ENCODE measurements at regions not wholly inside any gene's neighbourhood (a gene's known extent, or its start where the extent isn't known, plus 50 kb on each side); places are given as distances from the start of the nearest gene placed in this dataset.
"Not testable (repeated sequence)": the region's sequence is repeated elsewhere in the genome, so short reads cannot be mapped to it uniquely, and the experiment has no call there.

DNA sequence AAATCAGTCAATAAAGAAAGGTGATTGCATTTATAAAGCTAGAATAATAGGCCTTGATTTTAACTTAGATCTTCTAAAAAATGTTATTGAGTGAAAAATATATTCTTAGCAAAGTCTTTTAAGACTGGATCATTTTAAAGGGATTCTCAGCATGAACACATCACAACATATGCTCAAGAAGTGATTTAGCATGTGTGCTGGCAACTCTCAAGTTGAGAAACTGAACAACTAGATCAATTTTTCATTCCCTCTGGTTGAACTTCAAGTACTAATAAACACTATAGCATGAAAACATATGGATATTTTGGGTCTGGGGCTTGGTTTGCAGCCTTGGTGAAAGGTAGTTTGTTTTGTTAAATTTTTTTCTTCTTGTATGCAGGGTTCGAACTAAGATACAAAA, 107.8 kb upstream of the PNPT1 start:
- POLR2A ChIA-PET: no interaction called here
- Histone ChIP-seq H3K9ac (ENCODE audit: control insufficient read depth, insufficient read depth, low read length) (no peak overlapping the region), H3K4me2 (ENCODE audit: control insufficient read depth, insufficient read depth) (no peak overlapping the region), H3K79me2 (ENCODE audit: control insufficient read depth, insufficient read depth, low read length) (no peaks in the 10 kb centered on the region), H2AFZ (ENCODE audit: control insufficient read depth, low read depth, low read length) (no peak overlapping the region), H3K4me3 (no peak overlapping the region), H3K27me3 (replicated peaks in 1 of 2; ENCODE audit: control insufficient read depth in 2 of 2, insufficient read depth in 2 of 2, low read length in 1 of 2) (0 out of 4 replicates have a peak, but pooled peaks cover 0 to 4% of the 10 kb centered on the region in 2 experiments), H3K27ac (ENCODE audit: control insufficient read depth, insufficient read depth) (no peak overlapping the region), H4K20me1 (ENCODE audit: control insufficient read depth, insufficient read depth) (no peaks in the 10 kb centered on the region), H3K9me3 (replicated peaks; ENCODE audit: control insufficient read depth, insufficient read depth, low read length) (no peaks in the 10 kb centered on the region), H3K36me3 (ENCODE audit: control insufficient read depth in 2 of 2, insufficient read depth in 2 of 2, low read length in 1 of 2) (no peaks in the 10 kb centered on the region), H3K4me1 (ENCODE audit: control insufficient read depth, insufficient read depth, low read length) (no peaks in the 10 kb centered on the region)
- BruUV-seq (replicated peaks): no TSS peak
- no peak for DNase-seq (ENCODE audit: low read depth, low spot score)
- SMC1A ChIA-PET (ENCODE audit: uncharacterized antibody, unreplicated experiment): interaction anchor here (0.6 kb wide), 1 partner anchor 74 kb away, joined by 3 read pairs; no protein-coding TSS in a partner anchor
- CTCF ChIA-PET: no interaction called here
- intact Hi-C loops (cut with micrococcal nuclease; ENCODE audit: unreplicated experiment) (no loop called here), in situ Hi-C loops (cut with MboI) (no loop called here)
- ATAC-seq: no peak
- no peak for FAIRE-seq
- no peak for TF ChIP-seq ZNF207 (IDR thresholded peaks at IDR 0.05; ENCODE audit: borderline replicate concordance)
- TF ChIP-seq RBBP5 (conservative IDR thresholded peaks at IDR 0.05): no peak
- TF ChIP-seq BCL11A (IDR thresholded peaks at IDR 0.05; ENCODE audit: low read depth, low read length): no peak
- TF ChIP-seq, protein P1, sequence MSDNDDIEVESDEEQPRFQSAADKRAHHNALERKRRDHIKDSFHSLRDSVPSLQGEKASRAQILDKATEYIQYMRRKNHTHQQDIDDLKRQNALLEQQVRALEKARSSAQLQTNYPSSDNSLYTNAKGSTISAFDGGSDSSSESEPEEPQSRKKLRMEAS (IDR thresholded peaks at IDR 0.05; ENCODE audit: low read depth, low read length): no peak
- no peak for TF ChIP-seq YY1 (IDR thresholded peaks at IDR 0.05; ENCODE audit: low read depth, low read length)
- TF ChIP-seq HDAC2 (IDR thresholded peaks at IDR 0.05): no peak
- no peak for TF ChIP-seq MYB (IDR thresholded peaks at IDR 0.05; ENCODE audit: borderline replicate concordance, low read depth, low read length)
- no peak for TF ChIP-seq PAX8 (IDR thresholded peaks at IDR 0.05)
- TF ChIP-seq TBL1XR1 (IDR thresholded peaks at IDR 0.05; ENCODE audit: low read depth, low read length): no peak
- TF ChIP-seq ZZZ3 (IDR thresholded peaks at IDR 0.05; ENCODE audit: control insufficient read depth, insufficient read length, low read depth): no peak
- TF ChIP-seq, protein P2, sequence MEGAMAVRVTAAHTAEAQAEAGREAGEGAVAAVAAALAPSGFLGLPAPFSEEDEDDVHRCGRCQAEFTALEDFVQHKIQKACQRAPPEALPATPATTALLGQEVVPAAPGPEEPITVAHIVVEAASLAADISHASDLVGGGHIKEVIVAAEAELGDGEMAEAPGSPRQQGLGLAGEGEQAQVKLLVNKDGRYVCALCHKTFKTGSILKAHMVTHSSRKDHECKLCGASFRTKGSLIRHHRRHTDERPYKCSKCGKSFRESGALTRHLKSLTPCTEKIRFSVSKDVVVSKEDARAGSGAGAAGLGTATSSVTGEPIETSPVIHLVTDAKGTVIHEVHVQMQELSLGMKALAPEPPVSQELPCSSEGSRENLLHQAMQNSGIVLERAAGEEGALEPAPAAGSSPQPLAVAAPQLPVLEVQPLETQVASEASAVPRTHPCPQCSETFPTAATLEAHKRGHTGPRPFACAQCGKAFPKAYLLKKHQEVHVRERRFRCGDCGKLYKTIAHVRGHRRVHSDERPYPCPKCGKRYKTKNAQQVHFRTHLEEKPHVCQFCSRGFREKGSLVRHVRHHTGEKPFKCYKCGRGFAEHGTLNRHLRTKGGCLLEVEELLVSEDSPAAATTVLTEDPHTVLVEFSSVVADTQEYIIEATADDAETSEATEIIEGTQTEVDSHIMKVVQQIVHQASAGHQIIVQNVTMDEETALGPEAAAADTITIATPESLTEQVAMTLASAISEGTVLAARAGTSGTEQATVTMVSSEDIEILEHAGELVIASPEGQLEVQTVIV (IDR thresholded peaks at IDR 0.05; ENCODE audit: borderline replicate concordance, partially characterized antibody): no peak
- TF ChIP-seq CREB1 (IDR thresholded peaks at IDR 0.05; ENCODE audit: low read depth): no peak
- 0% methylated on average over 1 of the region's 1 CpG for WGBS (ENCODE audit: insufficient coverage, insufficient replicate concordance, low lambda C conversion rate, missing lambda C conversion rate)
- RAD21 ChIA-PET (ENCODE audit: unreplicated experiment): no interaction called here

DNA sequence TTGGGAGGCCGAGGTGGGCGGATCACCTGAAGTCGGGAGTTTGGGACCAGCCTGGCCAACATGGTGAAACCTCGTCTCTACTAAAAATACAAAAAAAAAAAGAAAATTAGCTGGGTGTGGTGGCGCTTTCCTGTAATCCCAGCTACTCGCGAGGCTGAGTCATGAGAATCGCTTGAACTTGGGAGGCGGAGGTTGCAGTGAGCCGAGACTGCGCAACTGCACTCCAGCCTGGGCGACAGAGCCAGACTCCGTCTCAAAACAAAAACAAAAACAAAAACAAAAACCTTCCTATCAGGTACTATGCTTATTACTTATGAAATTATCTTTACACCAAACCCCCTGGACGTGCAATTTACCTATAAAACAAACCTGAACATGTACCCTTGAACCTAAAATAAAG, 106.0 kb upstream of the PNPT1 start:
- SMC1A ChIA-PET (ENCODE audit: uncharacterized antibody, unreplicated experiment); BruUV-seq (replicated peaks); H3K4me1 ChIP-seq (ENCODE audit: control insufficient read depth, insufficient read depth, low read length); H3K4me2 ChIP-seq (ENCODE audit: control insufficient read depth, insufficient read depth); H3K9ac ChIP-seq (ENCODE audit: control insufficient read depth, insufficient read depth, low read length); H3K79me2 ChIP-seq (ENCODE audit: control insufficient read depth, insufficient read depth, low read length); DNase-seq (ENCODE audit: low read depth, low spot score); H2AFZ ChIP-seq (ENCODE audit: control insufficient read depth, low read depth, low read length); H3K9me3 ChIP-seq (replicated peaks; ENCODE audit: control insufficient read depth, insufficient read depth, low read length); H3K36me3 ChIP-seq (ENCODE audit: control insufficient read depth in 2 of 2, insufficient read depth in 2 of 2, low read length in 1 of 2); H4K20me1 ChIP-seq (ENCODE audit: control insufficient read depth, insufficient read depth); FAIRE-seq; CTCF ChIA-PET; ATAC-seq; H3K4me3 ChIP-seq; in situ Hi-C loops (cut with MboI); intact Hi-C loops (cut with micrococcal nuclease; ENCODE audit: unreplicated experiment); H3K27ac ChIP-seq (ENCODE audit: control insufficient read depth, insufficient read depth); H3K27me3 ChIP-seq (replicated peaks in 1 of 2; ENCODE audit: control insufficient read depth in 2 of 2, insufficient read depth in 2 of 2, low read length in 1 of 2); RAD21 ChIA-PET (ENCODE audit: unreplicated experiment): not testable (repeated sequence)
- WGBS (ENCODE audit: insufficient coverage, insufficient replicate concordance, low lambda C conversion rate, missing lambda C conversion rate): 76% methylated on average over 14 of the region's 14 CpGs
- POLR2A ChIA-PET: interaction anchor here (0.6 kb wide), 1 partner anchor 1186 kb away, joined by 5 read pairs; no protein-coding TSS in a partner anchor
